OCI-LY1 (cell line): ENCODE measurements at regions not wholly inside any gene's neighbourhood (a gene's known extent, or its start where the extent isn't known, plus 50 kb on each side); places are given as distances from the start of the nearest gene placed in this dataset.

Source experiments
- EZH2 ChIP-seq: fragments of 200-600 bp; sonication (generic), shearing (Covaris generic); IDR thresholded peaks from 2 replicates; pipeline ENCODE4 v1.8.0; 2017; ENCODE audit warnings: borderline replicate concordance, mixed run types, mild to moderate bottlenecking, antibody characterized with exemption, low read length, moderate library complexity, mixed read lengths
- TF ChIP-seq, protein P1 (sequence below): fragments of 200-600 bp; sonication (generic), shearing (Covaris generic); IDR thresholded peaks from 2 replicates; pipeline ENCODE4 v1.5.1; 2017; ENCODE audit warnings: mild to moderate bottlenecking, antibody characterized with exemption, low read length, moderate library complexity, mixed read lengths

DNA sequence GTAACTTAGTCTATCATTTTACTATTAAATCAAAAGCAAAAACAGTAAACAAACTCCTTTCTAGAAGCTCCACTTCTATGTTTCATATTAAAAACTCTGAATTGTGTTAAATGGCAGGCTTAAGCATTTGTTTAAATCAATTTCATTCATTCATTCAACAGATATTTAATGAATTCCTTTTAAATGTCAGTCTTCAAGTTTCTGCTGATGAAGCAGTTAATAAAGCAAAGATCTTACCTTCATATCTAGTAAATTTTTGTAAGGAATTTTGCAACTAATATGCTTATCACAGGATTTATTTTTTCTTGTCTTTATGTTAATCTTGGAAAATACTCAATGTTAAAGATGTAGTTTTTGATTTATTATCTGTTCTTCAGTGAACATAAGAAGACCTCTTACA lies 54.1 kb upstream of the RGS18 start:
- TF ChIP-seq, protein P1, sequence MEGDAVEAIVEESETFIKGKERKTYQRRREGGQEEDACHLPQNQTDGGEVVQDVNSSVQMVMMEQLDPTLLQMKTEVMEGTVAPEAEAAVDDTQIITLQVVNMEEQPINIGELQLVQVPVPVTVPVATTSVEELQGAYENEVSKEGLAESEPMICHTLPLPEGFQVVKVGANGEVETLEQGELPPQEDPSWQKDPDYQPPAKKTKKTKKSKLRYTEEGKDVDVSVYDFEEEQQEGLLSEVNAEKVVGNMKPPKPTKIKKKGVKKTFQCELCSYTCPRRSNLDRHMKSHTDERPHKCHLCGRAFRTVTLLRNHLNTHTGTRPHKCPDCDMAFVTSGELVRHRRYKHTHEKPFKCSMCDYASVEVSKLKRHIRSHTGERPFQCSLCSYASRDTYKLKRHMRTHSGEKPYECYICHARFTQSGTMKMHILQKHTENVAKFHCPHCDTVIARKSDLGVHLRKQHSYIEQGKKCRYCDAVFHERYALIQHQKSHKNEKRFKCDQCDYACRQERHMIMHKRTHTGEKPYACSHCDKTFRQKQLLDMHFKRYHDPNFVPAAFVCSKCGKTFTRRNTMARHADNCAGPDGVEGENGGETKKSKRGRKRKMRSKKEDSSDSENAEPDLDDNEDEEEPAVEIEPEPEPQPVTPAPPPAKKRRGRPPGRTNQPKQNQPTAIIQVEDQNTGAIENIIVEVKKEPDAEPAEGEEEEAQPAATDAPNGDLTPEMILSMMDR, result no peak
- no peak for TF ChIP-seq EZH2
